WTC11 (cell line): ENCODE measurements at regions not wholly inside any gene's neighbourhood (a gene's known extent, or its start where the extent isn't known, plus 50 kb on each side); places are given as distances from the start of the nearest gene placed in this dataset.

Experiments used
- ATAC-seq: fragments of 200-7000 bp; cut with Tn5 transposase; 2 replicates; pipeline ENCODE4 v1.10.0; 2021; ENCODE audit warnings: mild to moderate bottlenecking, moderate library complexity
- CTCF ChIA-PET: fragments of 300-600 bp; sonication (Branson Sonifier 250); formaldehyde crosslinking; loops from one replicate; lab custom pipeline; 2021; ENCODE audit warnings: antibody characterized with exemption; lab: Charles Lee
- POLR2A ChIA-PET: fragments of 350-600 bp; sonication (Branson Sonifier 250); formaldehyde crosslinking; loops from one replicate; lab custom pipeline; 2021; ENCODE audit warnings: antibody characterized with exemption; lab: Charles Lee
- DNase-seq: peaks from one replicate; pipeline ENCODE4 v3.0.0; 2021; ENCODE audit warnings: low spot score
- H3K27ac Mint-ChIP-seq: 2 replicates; pipeline ENCODE4 v1.8.0; 2021; ENCODE audit warnings: mixed read lengths
- H3K27me3 Mint-ChIP-seq: 2 replicates; pipeline ENCODE4 v1.8.0; 2021; ENCODE audit warnings: low read depth, mild to moderate bottlenecking, moderate library complexity, mixed read lengths
- H3K36me3 Mint-ChIP-seq: 2 replicates; pipeline ENCODE4 v1.8.0; 2021; ENCODE audit warnings: mixed read lengths
- H3K4me1 Mint-ChIP-seq: 2 replicates; pipeline ENCODE4 v1.8.0; 2022; ENCODE audit warnings: mixed read lengths
- H3K4me3 Mint-ChIP-seq: 2 replicates; pipeline ENCODE4 v1.8.0; 2021; ENCODE audit warnings: mild to moderate bottlenecking, moderate library complexity, mixed read lengths
- H3K9me3 Mint-ChIP-seq: 2 replicates; pipeline ENCODE4 v1.8.0; 2021; ENCODE audit warnings: mixed read lengths
- CBFB ChIP-seq: sonication (generic); formaldehyde crosslinking; IDR thresholded peaks from 2 replicates; pipeline ENCODE4 v1.8.1; 2022; ENCODE audit warnings: mild to moderate bottlenecking, low read depth, missing genetic modification reagents
- ETV6 ChIP-seq: sonication (generic); formaldehyde crosslinking; IDR thresholded peaks from 2 replicates; pipeline ENCODE4 v1.8.1; 2022; ENCODE audit warnings: mild to moderate bottlenecking, missing genetic modification reagents
- FOXP1 ChIP-seq: sonication (generic); formaldehyde crosslinking; IDR thresholded peaks from 2 replicates; pipeline ENCODE4 v1.8.0; 2022; ENCODE audit warnings: missing genetic modification reagents, mild to moderate bottlenecking, moderate library complexity, borderline replicate concordance
- GTF2I ChIP-seq: fragments of 250-450 bp; sonication (Bioruptor Pico); conservative IDR thresholded peaks from 2 replicates; pipeline ENCODE4 v1.4.0; 2021; ENCODE audit warnings: mild to moderate bottlenecking
- NR3C1 ChIP-seq: sonication (generic); formaldehyde crosslinking; conservative IDR thresholded peaks from 2 replicates; pipeline ENCODE4 v1.8.1; 2023; ENCODE audit warnings: low read depth, mild to moderate bottlenecking, missing genetic modification reagents
- PRRX2 ChIP-seq: fragments of 250-450 bp; sonication (Bioruptor Pico); IDR thresholded peaks from 2 replicates; pipeline ENCODE4 v1.8.0; 2021; ENCODE audit warnings: mild to moderate bottlenecking
- ZNF396 ChIP-seq: fragments of 250-450 bp; sonication (Bioruptor Pico); IDR thresholded peaks from 2 replicates; pipeline ENCODE4 v1.8.0; 2021; ENCODE audit warnings: mild to moderate bottlenecking, moderate library complexity, borderline replicate concordance
- ZNF416 ChIP-seq: fragments of 250-450 bp; sonication (Bioruptor Pico); IDR thresholded peaks from 2 replicates; pipeline ENCODE4 v1.9.0; 2021; ENCODE audit warnings: mild to moderate bottlenecking, inconsistent platforms
- TF ChIP-seq, protein P1 (sequence below): fragments of 200-600 bp; IDR thresholded peaks from 2 replicates; pipeline ENCODE4 v1.8.0; 2022; ENCODE audit warnings: antibody characterized with exemption
- TF ChIP-seq, protein P2 (sequence below): fragments of 250-450 bp; sonication (Bioruptor Pico); IDR thresholded peaks from 2 replicates; pipeline ENCODE4 v1.9.0; 2021; ENCODE audit warnings: mild to moderate bottlenecking, borderline replicate concordance
- TF ChIP-seq, protein P3 (sequence below): sonication (generic); formaldehyde crosslinking; IDR thresholded peaks from 2 replicates; pipeline ENCODE4 v1.8.1; 2023; ENCODE audit warnings: mild to moderate bottlenecking, moderate library complexity, missing genetic modification reagents
- TF ChIP-seq, protein P4 (sequence below): fragments of 250-450 bp; sonication (Bioruptor Pico); IDR thresholded peaks from 2 replicates; pipeline ENCODE4 v2.1.2; 2022; ENCODE audit warnings: mild to moderate bottlenecking, moderate library complexity
- TF ChIP-seq, protein P5 (sequence below): sonication (generic); formaldehyde crosslinking; IDR thresholded peaks from 2 replicates; pipeline ENCODE4 v1.8.1; 2023; ENCODE audit warnings: mild to moderate bottlenecking, missing genetic modification reagents, moderate library complexity
- TF ChIP-seq, protein P6 (sequence below): sonication (generic); formaldehyde crosslinking; IDR thresholded peaks from 2 replicates; pipeline ENCODE4 v1.8.1; 2022; ENCODE audit warnings: low read depth, mild to moderate bottlenecking, moderate library complexity, missing genetic modification reagents, borderline replicate concordance
- TF ChIP-seq, protein P7 (sequence below): sonication (generic); formaldehyde crosslinking; IDR thresholded peaks from 2 replicates; pipeline ENCODE4 v1.8.1; 2022; ENCODE audit warnings: missing genetic modification reagents, borderline replicate concordance
- TF ChIP-seq, protein P8 (sequence below): sonication (generic); formaldehyde crosslinking; IDR thresholded peaks from 2 replicates; pipeline ENCODE4 v1.8.0; 2023; ENCODE audit warnings: missing genetic modification reagents

DNA sequence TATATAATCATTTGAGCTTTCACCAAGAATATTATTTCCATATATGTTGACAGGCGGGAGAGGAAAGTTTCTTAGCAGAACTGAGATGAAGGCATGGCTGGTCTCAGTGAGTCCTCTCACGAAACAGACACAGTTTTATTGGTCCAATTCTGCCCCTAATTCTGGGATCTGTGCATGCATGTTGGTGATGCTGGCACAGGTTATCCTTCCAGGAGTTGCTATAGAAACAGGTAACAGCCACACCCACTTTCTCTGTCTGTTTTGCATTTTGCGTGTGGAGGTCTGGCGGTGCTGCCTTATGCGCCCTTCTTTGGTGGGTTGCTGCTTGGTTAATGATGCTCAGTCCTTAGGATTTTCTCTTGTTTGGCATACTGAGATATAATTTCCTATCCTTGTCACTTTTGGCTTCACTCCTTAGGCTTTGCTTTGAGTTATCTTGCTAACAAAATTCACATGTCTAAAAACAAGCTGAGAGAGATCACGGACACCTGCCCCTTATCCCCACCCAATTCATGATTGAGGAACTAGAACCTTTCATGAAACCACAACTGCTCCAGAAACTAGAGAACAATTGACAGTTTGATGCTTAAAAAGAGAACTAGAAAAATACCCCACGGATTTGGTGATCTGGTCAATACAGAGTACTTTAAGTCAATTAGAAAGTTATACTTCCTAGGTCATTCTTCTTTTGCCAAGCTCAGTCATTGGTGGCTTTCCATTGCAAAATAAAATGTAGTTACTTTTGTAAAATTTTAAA lies 189.3 kb downstream of the FAT3 start (continued):
- TF ChIP-seq, protein P1, sequence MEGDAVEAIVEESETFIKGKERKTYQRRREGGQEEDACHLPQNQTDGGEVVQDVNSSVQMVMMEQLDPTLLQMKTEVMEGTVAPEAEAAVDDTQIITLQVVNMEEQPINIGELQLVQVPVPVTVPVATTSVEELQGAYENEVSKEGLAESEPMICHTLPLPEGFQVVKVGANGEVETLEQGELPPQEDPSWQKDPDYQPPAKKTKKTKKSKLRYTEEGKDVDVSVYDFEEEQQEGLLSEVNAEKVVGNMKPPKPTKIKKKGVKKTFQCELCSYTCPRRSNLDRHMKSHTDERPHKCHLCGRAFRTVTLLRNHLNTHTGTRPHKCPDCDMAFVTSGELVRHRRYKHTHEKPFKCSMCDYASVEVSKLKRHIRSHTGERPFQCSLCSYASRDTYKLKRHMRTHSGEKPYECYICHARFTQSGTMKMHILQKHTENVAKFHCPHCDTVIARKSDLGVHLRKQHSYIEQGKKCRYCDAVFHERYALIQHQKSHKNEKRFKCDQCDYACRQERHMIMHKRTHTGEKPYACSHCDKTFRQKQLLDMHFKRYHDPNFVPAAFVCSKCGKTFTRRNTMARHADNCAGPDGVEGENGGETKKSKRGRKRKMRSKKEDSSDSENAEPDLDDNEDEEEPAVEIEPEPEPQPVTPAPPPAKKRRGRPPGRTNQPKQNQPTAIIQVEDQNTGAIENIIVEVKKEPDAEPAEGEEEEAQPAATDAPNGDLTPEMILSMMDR: no peak
- TF ChIP-seq, all 79 proteins: peak for 0

DNA sequence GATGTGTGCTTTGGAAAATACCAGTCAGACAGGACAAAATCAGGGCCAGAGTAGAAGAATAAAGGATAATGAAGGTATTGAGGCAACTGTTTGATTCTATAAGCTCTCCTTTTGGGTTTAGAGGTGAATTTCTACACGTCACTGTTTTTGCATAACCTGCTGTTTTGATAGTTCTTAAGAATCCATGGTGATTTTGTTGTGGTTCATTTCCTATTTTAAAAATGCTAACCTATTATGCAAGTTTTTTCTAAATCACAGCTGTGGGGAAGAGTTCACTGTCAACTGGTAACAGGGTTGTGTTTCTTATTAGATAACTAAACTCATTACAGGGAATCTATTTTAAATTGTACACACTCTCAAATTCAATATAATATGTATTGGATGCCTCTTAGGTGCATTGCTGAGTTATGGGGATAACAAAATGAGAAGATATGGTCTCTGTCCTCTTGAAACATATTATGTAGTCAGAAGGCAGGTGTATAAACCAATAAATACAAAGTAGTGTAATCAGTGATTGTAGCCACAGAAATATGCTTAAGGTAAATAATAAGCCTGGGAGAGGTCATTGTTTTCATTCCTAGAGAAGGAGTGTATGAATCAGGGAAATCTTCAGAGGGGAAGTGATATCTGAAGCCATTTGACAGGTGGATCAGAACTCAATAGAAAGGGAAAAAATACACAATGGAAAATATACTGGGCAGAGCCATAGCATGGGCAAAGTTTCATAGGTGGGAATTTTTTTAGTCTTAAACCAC lies 192.5 kb downstream of the FAT3 start:
- ChIA-PET POLR2A (no interaction called here), CTCF (no interaction called here)
- Mint-ChIP-seq H3K27me3 (no peaks in the 10 kb centered on the region), H3K27ac (no peak overlapping the region), H3K4me1 (peaks cover 29% of the 10 kb centered on the region), H3K9me3 (no peaks in the 10 kb centered on the region), H3K4me3 (no peak overlapping the region), H3K36me3 (no peaks in the 10 kb centered on the region)
- DNase-seq (no peak), ATAC-seq (no peak)
- TF ChIP-seq, protein P2, sequence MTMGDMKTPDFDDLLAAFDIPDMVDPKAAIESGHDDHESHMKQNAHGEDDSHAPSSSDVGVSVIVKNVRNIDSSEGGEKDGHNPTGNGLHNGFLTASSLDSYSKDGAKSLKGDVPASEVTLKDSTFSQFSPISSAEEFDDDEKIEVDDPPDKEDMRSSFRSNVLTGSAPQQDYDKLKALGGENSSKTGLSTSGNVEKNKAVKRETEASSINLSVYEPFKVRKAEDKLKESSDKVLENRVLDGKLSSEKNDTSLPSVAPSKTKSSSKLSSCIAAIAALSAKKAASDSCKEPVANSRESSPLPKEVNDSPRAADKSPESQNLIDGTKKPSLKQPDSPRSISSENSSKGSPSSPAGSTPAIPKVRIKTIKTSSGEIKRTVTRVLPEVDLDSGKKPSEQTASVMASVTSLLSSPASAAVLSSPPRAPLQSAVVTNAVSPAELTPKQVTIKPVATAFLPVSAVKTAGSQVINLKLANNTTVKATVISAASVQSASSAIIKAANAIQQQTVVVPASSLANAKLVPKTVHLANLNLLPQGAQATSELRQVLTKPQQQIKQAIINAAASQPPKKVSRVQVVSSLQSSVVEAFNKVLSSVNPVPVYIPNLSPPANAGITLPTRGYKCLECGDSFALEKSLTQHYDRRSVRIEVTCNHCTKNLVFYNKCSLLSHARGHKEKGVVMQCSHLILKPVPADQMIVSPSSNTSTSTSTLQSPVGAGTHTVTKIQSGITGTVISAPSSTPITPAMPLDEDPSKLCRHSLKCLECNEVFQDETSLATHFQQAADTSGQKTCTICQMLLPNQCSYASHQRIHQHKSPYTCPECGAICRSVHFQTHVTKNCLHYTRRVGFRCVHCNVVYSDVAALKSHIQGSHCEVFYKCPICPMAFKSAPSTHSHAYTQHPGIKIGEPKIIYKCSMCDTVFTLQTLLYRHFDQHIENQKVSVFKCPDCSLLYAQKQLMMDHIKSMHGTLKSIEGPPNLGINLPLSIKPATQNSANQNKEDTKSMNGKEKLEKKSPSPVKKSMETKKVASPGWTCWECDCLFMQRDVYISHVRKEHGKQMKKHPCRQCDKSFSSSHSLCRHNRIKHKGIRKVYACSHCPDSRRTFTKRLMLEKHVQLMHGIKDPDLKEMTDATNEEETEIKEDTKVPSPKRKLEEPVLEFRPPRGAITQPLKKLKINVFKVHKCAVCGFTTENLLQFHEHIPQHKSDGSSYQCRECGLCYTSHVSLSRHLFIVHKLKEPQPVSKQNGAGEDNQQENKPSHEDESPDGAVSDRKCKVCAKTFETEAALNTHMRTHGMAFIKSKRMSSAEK: no peak
- TF ChIP-seq, protein P3, sequence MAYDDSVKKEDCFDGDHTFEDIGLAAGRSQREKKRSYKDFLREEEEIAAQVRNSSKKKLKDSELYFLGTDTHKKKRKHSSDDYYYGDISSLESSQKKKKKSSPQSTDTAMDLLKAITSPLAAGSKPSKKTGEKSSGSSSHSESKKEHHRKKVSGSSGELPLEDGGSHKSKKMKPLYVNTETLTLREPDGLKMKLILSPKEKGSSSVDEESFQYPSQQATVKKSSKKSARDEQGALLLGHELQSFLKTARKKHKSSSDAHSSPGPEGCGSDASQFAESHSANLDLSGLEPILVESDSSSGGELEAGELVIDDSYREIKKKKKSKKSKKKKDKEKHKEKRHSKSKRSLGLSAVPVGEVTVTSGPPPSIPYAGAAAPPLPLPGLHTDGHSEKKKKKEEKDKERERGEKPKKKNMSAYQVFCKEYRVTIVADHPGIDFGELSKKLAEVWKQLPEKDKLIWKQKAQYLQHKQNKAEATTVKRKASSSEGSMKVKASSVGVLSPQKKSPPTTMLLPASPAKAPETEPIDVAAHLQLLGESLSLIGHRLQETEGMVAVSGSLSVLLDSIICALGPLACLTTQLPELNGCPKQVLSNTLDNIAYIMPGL (CRISPR knock-in tag): no peak
- no peak for TF ChIP-seq CBFB (CRISPR knock-in tag)
- TF ChIP-seq, protein P4, sequence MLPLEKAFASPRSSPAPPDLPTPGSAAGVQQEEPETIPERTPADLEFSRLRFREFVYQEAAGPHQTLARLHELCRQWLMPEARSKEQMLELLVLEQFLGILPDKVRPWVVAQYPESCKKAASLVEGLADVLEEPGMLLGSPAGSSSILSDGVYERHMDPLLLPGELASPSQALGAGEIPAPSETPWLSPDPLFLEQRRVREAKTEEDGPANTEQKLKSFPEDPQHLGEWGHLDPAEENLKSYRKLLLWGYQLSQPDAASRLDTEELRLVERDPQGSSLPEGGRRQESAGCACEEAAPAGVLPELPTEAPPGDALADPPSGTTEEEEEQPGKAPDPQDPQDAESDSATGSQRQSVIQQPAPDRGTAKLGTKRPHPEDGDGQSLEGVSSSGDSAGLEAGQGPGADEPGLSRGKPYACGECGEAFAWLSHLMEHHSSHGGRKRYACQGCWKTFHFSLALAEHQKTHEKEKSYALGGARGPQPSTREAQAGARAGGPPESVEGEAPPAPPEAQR (CRISPR knock-in tag): no peak
- TF ChIP-seq, protein P5, sequence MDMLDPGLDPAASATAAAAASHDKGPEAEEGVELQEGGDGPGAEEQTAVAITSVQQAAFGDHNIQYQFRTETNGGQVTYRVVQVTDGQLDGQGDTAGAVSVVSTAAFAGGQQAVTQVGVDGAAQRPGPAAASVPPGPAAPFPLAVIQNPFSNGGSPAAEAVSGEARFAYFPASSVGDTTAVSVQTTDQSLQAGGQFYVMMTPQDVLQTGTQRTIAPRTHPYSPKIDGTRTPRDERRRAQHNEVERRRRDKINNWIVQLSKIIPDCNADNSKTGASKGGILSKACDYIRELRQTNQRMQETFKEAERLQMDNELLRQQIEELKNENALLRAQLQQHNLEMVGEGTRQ (CRISPR knock-in tag): no peak
- TF ChIP-seq FOXP1 (CRISPR knock-in tag): no peak
- TF ChIP-seq ZNF396 (CRISPR knock-in tag): no peak
- TF ChIP-seq ETV6 (CRISPR knock-in tag): no peak
- TF ChIP-seq, protein P6, sequence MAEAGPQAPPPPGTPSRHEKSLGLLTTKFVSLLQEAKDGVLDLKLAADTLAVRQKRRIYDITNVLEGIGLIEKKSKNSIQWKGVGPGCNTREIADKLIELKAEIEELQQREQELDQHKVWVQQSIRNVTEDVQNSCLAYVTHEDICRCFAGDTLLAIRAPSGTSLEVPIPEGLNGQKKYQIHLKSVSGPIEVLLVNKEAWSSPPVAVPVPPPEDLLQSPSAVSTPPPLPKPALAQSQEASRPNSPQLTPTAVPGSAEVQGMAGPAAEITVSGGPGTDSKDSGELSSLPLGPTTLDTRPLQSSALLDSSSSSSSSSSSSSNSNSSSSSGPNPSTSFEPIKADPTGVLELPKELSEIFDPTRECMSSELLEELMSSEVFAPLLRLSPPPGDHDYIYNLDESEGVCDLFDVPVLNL: no peak
- no peak for TF ChIP-seq NR3C1 (CRISPR knock-in tag)
- TF ChIP-seq, protein P7, sequence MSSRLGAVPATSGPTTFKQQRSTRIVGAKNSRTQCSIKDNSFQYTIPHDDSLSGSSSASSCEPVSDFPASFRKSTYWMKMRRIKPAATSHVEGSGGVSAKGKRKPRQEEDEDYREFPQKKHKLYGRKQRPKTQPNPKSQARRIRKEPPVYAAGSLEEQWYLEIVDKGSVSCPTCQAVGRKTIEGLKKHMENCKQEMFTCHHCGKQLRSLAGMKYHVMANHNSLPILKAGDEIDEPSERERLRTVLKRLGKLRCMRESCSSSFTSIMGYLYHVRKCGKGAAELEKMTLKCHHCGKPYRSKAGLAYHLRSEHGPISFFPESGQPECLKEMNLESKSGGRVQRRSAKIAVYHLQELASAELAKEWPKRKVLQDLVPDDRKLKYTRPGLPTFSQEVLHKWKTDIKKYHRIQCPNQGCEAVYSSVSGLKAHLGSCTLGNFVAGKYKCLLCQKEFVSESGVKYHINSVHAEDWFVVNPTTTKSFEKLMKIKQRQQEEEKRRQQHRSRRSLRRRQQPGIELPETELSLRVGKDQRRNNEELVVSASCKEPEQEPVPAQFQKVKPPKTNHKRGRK (CRISPR knock-in tag): no peak
- no peak for TF ChIP-seq GTF2I (CRISPR knock-in tag)
- no peak for TF ChIP-seq PRRX2 (CRISPR knock-in tag)
- TF ChIP-seq ZNF416: no peak
- TF ChIP-seq, protein P8, sequence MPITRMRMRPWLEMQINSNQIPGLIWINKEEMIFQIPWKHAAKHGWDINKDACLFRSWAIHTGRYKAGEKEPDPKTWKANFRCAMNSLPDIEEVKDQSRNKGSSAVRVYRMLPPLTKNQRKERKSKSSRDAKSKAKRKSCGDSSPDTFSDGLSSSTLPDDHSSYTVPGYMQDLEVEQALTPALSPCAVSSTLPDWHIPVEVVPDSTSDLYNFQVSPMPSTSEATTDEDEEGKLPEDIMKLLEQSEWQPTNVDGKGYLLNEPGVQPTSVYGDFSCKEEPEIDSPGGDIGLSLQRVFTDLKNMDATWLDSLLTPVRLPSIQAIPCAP (CRISPR knock-in tag): no peak
